ENCODE measurements at regions not wholly inside any gene's neighbourhood (a gene's known extent, or its start where the extent isn't known, plus 50 kb on each side); places are given as distances from the start of the nearest gene placed in this dataset.

DNA sequence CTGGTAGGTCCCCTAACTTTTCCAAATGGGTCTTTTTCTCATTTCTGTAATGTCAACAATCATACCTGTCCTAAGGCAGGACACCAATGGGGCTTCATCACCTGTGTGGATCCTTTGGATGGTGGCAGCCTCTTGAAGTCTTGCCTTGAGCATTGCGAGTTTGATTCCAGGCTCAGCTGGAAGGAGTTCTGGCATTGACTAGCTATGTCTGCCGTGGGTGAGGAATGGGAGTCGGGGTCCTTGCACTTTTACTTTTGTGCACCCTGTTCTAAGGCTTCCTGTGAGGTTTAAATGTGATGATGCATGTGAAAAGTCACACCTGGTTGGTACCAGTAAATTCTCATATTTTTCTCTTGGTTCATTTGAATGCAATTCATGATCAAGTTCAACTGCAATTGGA, 55.9 kb upstream of the CTBP2 start:
- TF ChIP-seq, protein P1, sequence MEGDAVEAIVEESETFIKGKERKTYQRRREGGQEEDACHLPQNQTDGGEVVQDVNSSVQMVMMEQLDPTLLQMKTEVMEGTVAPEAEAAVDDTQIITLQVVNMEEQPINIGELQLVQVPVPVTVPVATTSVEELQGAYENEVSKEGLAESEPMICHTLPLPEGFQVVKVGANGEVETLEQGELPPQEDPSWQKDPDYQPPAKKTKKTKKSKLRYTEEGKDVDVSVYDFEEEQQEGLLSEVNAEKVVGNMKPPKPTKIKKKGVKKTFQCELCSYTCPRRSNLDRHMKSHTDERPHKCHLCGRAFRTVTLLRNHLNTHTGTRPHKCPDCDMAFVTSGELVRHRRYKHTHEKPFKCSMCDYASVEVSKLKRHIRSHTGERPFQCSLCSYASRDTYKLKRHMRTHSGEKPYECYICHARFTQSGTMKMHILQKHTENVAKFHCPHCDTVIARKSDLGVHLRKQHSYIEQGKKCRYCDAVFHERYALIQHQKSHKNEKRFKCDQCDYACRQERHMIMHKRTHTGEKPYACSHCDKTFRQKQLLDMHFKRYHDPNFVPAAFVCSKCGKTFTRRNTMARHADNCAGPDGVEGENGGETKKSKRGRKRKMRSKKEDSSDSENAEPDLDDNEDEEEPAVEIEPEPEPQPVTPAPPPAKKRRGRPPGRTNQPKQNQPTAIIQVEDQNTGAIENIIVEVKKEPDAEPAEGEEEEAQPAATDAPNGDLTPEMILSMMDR (conservative IDR thresholded peaks at IDR 0.05), result no peak
- TF ChIP-seq ZFX (IDR thresholded peaks at IDR 0.05), result no peak
